Brain microvascular endothelial cell (primary cell): ENCODE measurements at regions not wholly inside any gene's neighbourhood (a gene's known extent, or its start where the extent isn't known, plus 50 kb on each side); places are given as distances from the start of the nearest gene placed in this dataset.

Source experiments
- DNase-seq: peaks from one replicate; pipeline ENCODE4 v3.0.0-alpha.2; 2020
- H3K27ac ChIP-seq: fragments of 250-450 bp; sonication (Bioruptor Pico); 2 replicates; pipeline ENCODE4 v1.5.1; 2020; ENCODE audit warnings: mild to moderate bottlenecking, moderate library complexity
- H3K27me3 ChIP-seq: fragments of 250-450 bp; sonication (Bioruptor Pico); replicated peaks from 2 replicates; pipeline ENCODE4 v1.5.1; 2020; ENCODE audit warnings: mild to moderate bottlenecking
- H3K36me3 ChIP-seq: fragments of 250-450 bp; sonication (Bioruptor Pico); replicated peaks from 2 replicates; pipeline ENCODE4 v1.5.1; 2020; ENCODE audit warnings: mild to moderate bottlenecking
- H3K4me3 ChIP-seq: 2 replicates; pipeline ENCODE4 v1.5.1; 2011; ENCODE audit warnings: low read depth, mild to moderate bottlenecking, control low read depth, low read length, moderate library complexity
- in situ Hi-C: cut with HindIII; loops from 2 replicates; pipeline ENCODE4 v1.10.0; 2017; ENCODE audit warnings: low sequenced_read_pairs, low pct_ligation_motif_present
- TF ChIP-seq, protein P1 (sequence below): IDR thresholded peaks from 2 replicates; pipeline ENCODE4 v1.5.1; 2011; ENCODE audit warnings: low read depth, mild to moderate bottlenecking, moderate library complexity, low read length, control low read depth, inconsistent platforms; ENCODE audit errors: missing control alignments

DNA sequence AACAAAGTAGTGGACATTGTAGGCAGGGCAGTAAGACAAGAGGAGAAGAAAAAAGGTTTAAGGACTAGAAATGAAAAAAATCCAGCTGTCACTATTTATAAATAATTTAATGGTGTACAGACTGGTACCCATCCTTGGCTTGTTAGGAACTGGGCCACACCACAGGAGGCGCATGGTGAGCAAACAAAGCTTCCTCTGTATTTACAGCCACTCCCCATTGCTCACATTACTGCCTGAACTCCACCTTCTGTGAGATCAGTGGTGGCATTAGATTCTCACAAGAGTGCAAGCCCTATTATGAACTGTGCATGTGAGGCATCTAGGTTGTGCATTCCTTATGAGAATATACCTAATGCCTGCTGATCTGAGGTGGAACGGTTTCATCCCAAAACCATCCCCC, 62.6 kb upstream of the DMAC1 start:
- TF ChIP-seq, protein P1, sequence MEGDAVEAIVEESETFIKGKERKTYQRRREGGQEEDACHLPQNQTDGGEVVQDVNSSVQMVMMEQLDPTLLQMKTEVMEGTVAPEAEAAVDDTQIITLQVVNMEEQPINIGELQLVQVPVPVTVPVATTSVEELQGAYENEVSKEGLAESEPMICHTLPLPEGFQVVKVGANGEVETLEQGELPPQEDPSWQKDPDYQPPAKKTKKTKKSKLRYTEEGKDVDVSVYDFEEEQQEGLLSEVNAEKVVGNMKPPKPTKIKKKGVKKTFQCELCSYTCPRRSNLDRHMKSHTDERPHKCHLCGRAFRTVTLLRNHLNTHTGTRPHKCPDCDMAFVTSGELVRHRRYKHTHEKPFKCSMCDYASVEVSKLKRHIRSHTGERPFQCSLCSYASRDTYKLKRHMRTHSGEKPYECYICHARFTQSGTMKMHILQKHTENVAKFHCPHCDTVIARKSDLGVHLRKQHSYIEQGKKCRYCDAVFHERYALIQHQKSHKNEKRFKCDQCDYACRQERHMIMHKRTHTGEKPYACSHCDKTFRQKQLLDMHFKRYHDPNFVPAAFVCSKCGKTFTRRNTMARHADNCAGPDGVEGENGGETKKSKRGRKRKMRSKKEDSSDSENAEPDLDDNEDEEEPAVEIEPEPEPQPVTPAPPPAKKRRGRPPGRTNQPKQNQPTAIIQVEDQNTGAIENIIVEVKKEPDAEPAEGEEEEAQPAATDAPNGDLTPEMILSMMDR = no peak
- no peaks in the 10 kb centered on the region for H3K27me3 ChIP-seq
- DNase-seq = no peak
- H3K27ac ChIP-seq = no peak overlapping the region
- H3K36me3 ChIP-seq = no peaks in the 10 kb centered on the region
- in situ Hi-C loops = no loop called here
- no peak overlapping the region for H3K4me3 ChIP-seq

DNA sequence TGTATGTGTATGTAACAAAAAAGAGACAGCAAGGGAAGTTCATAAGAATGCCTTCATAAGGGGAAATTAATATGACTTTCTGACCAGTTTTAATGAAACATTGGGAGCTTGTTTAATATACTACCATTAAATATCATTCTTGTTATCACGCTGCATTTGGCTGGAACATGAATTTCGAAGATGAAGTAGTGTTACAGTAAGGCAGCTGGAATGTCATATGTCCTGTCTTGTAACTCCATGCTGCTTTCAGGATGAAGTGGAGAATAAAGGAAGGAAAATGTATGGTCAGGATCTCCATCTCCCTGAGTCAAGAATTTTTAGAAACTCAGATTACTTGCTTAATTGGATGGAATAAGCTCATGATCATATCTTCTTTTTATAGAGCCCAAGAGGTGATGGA, 61.5 kb upstream of the DMAC1 start:
- H3K36me3 ChIP-seq = no peaks in the 10 kb centered on the region
- H3K27ac ChIP-seq = no peak overlapping the region
- TF ChIP-seq, protein P1 = no peak
- H3K27me3 ChIP-seq = no peaks in the 10 kb centered on the region
- in situ Hi-C loops = no loop called here
- H3K4me3 ChIP-seq = no peak overlapping the region
- no peak for DNase-seq

DNA sequence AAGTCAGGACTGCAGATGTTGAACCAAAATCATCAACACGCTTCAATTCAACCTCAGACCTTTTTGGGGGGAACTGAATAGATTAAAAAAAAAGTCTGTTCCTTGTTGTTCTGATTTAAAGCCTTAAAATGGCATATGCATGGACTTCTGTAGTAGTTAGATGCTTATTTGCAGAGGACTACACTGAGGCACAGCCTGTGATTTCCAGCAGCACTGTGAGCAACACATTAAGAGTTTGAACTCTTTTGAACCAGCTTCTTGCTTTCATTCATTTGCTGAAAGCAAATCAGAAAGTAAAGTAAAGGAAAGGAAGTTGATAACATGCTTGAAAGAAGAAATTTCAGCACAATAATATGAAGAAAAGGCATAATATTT, 60.7 kb upstream of the DMAC1 start:
- H3K27me3 ChIP-seq = no peaks in the 10 kb centered on the region
- H3K36me3 ChIP-seq = no peaks in the 10 kb centered on the region
- TF ChIP-seq, protein P1 = no peak
- no peak overlapping the region for H3K27ac ChIP-seq
- no peak for DNase-seq
- no peak overlapping the region for H3K4me3 ChIP-seq
- in situ Hi-C loops = no loop called here

DNA sequence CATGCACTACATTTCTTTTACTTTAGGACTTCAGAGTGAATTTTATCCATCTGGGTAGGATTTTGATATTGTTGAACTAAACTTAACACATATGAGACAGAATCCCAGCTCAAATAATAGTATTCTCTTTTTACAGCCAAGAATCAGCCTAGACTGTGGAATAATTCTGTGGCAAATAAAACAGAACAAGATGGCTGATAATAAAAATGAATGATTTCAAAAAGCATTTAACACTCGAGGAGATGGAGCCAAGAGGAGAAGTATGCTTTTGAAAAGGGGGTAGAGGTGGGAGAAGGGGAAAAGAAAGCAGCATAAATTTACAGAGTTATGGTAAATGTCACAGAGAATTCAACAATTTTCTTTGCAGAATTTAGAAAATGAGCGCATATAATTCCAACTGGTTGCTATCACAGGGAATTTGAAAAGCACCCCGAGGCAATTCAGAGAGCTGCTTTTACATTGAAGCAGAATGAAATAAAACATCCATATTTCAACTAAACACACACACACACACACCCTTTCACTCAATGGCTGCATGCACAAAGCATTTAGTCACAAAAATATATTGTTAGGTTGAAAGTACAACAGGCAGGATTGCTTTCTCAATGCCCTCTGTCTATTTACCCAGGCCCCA, 60.2 kb upstream of the DMAC1 start:
- no peak overlapping the region for H3K4me3 ChIP-seq
- TF ChIP-seq, protein P1 = no peak

DNA sequence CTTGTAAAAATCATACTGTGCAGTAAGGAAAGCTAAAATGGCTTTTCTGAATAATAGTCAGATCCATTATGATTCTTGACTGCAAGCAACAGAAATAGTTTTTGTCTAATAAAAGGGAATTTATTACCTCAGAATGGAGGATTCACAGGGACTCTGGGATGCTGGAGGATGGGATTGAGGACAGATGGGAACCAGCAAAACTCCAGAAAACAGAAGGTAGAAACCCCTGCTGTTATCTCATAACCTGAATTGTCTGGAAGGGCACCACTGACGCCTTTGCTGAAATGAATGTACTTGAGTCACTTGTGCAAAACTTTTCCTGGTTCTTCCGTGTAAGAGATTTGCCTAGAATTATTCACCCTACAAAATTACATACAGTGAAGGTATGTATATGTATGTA, 58.6 kb upstream of the DMAC1 start:
- no peak overlapping the region for H3K27ac ChIP-seq
- TF ChIP-seq, protein P1 = no peak
- in situ Hi-C loops = no loop called here

More for the DNA sequence above, 60.2 kb upstream of the DMAC1 start:
- Histone ChIP-seq H3K36me3 (no peaks in the 10 kb centered on the region), H3K27me3 (no peaks in the 10 kb centered on the region), H3K27ac (no peak overlapping the region)
- in situ Hi-C loops = no loop called here
- no peak for DNase-seq

DNA sequence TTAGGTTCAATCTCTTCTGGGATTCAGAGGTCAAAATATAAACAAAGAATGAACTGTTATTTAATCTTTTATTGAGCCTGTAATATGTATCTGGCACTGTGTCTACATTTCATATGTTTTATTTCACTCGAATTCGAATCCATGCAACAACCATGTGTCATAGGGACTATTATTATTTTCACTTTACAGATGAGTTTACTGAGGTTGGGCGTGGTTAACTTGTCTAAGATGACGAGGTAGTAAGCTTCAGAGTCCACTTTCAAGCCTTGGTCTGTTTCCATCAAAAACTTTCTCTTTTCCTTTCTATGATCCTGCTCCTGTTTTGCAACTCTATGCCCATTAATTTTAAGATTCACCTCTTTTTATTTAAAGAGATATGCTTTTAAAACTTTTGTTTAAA, 55.2 kb upstream of the DMAC1 start:
- no peak for DNase-seq
- in situ Hi-C loops = no loop called here

More for the DNA sequence above, 58.6 kb upstream of the DMAC1 start:
- Histone ChIP-seq H3K36me3 (no peaks in the 10 kb centered on the region), H3K4me3 (no peak overlapping the region), H3K27me3 (no peaks in the 10 kb centered on the region)
- no peak for DNase-seq

More for the DNA sequence above, 55.2 kb upstream of the DMAC1 start:
- Histone ChIP-seq H3K36me3 (no peaks in the 10 kb centered on the region), H3K27me3 (no peaks in the 10 kb centered on the region), H3K27ac (no peak overlapping the region), H3K4me3 (no peak overlapping the region)
- TF ChIP-seq, protein P1 = no peak
